ENCODE measurements at regions not wholly inside any gene's neighbourhood (a gene's known extent, or its start where the extent isn't known, plus 50 kb on each side); places are given as distances from the start of the nearest gene placed in this dataset.

DNA sequence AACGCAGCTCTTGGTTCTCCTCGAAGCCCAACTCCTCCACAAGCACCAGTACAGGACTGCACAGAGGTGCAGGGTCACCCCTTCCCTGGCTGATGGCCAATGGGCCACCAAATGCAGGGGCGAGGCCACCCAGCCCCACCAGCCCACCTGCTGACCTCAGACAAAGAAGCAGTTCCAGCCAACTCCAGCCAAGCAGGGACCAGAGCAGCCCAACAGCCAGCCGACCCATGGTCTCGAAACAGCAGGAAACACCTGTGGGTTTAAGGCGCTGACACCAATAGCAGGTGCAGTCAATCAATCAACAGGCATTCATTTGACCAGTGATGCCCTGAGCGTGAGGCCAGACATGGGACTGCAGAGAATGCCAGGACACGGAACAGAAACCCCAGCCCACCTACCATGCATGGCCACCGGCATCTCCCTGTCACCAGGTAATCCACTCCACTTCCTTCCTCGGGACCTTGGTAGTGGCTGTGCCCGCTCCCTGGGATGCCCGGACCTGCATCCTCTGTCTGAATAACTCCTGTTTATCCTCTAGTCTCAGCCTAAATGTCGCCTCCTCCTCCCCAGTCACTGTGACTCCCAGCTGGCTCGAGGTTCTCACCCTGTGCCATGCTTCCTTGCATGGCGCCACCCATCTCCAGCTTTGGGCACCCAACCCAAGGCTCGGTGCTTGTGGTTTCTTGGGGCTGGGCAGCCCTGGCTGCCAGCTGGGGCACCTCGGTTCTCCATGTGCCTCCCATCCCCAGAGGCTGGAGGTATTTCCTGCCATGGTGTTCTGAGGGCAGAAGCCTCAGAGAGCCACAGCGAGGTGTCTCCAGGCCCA is 1475.4 kb downstream of the BRD1 start:
- TF ChIP-seq POLR2A (IDR thresholded peaks at IDR 0.05; ENCODE audit: low read depth, low read length) (no peak), SPI1 (IDR thresholded peaks at IDR 0.05; ENCODE audit: low read depth, low read length) (no peak)

Measured in GM12891 (cell line).